ENCODE measurements at regions not wholly inside any gene's neighbourhood (a gene's known extent, or its start where the extent isn't known, plus 50 kb on each side); places are given as distances from the start of the nearest gene placed in this dataset.
"Not testable (repeated sequence)": the region's sequence is repeated elsewhere in the genome, so short reads cannot be mapped to it uniquely, and the experiment has no call there.

- no peak for DNase-seq (ENCODE audit: low spot score)
These were observed 56.3 kb upstream of the NCKAP5 start for GRCh38 chr2:133624551-133624950.

GRCh38 chr2:133627741-133628140 lies 59.5 kb upstream of the NCKAP5 start:
- no peak for DNase-seq (ENCODE audit: low spot score)

GRCh38 chr2:133633309-133633708 lies 65.0 kb upstream of the NCKAP5 start:
- no peak for DNase-seq (ENCODE audit: low spot score)

GRCh38 chr2:133633881-133634409 lies 65.7 kb upstream of the NCKAP5 start:
- no peak for DNase-seq (ENCODE audit: low spot score)

- no peak for DNase-seq (ENCODE audit: low spot score)
These were observed 66.9 kb upstream of the NCKAP5 start for GRCh38 chr2:133635131-133635530.

- DNase-seq (ENCODE audit: low spot score) = no peak
These were observed 68.0 kb upstream of the NCKAP5 start for GRCh38 chr2:133636287-133636686.

GRCh38 chr2:133640103-133640502 lies 71.8 kb upstream of the NCKAP5 start:
- no peak for DNase-seq (ENCODE audit: low spot score)

- peak; percentile 49 for DNase-seq (ENCODE audit: low spot score)
These were observed 73.2 kb upstream of the NCKAP5 start for GRCh38 chr2:133641497-133641896.

GRCh38 chr2:133641942-133642725 lies 73.9 kb upstream of the NCKAP5 start:
- no peak for DNase-seq (ENCODE audit: low spot score)

GRCh38 chr2:133642791-133643191 lies 74.5 kb upstream of the NCKAP5 start:
- DNase-seq (ENCODE audit: low spot score) = no peak

- DNase-seq (ENCODE audit: low spot score) = no peak
These were observed 75.6 kb upstream of the NCKAP5 start for GRCh38 chr2:133643863-133644262.

- no peak for DNase-seq (ENCODE audit: low spot score)
These were observed 76.6 kb upstream of the NCKAP5 start for GRCh38 chr2:133644846-133645245.

- not testable (repeated sequence) for DNase-seq (ENCODE audit: low spot score)
These were observed 79.1 kb upstream of the NCKAP5 start for GRCh38 chr2:133647386-133647785.

GRCh38 chr2:133651861-133652260 lies 83.6 kb upstream of the NCKAP5 start:
- DNase-seq (ENCODE audit: low spot score) = no peak

- no peak for DNase-seq (ENCODE audit: low spot score)
These were observed 84.1 kb upstream of the NCKAP5 start for GRCh38 chr2:133652398-133652797.

- DNase-seq (ENCODE audit: low spot score) = no peak
These were observed 84.8 kb upstream of the NCKAP5 start for GRCh38 chr2:133653056-133653455.

GRCh38 chr2:133654949-133655348 lies 86.7 kb upstream of the NCKAP5 start:
- DNase-seq (ENCODE audit: low spot score) = no peak

- DNase-seq (ENCODE audit: low spot score) = no peak
These were observed 87.3 kb upstream of the NCKAP5 start for GRCh38 chr2:133655610-133656009.

GRCh38 chr2:133657591-133657990 lies 89.3 kb upstream of the NCKAP5 start:
- DNase-seq (ENCODE audit: low spot score) = no peak

GRCh38 chr2:133658020-133658903 lies 90.0 kb upstream of the NCKAP5 start:
- DNase-seq (ENCODE audit: low spot score) = no peak

GRCh38 chr2:133660510-133660909 lies 92.2 kb upstream of the NCKAP5 start:
- DNase-seq (ENCODE audit: low spot score) = no peak

- no peak for DNase-seq (ENCODE audit: low spot score)
These were observed 93.1 kb upstream of the NCKAP5 start for GRCh38 chr2:133661392-133661791.

- no peak for DNase-seq (ENCODE audit: low spot score)
These were observed 98.4 kb upstream of the NCKAP5 start for GRCh38 chr2:133666621-133667020.

All from ecto neural progenitor cell (in vitro differentiated cells).